Natural killer cell (primary cell): ENCODE measurements at regions not wholly inside any gene's neighbourhood (a gene's known extent, or its start where the extent isn't known, plus 50 kb on each side); places are given as distances from the start of the nearest gene placed in this dataset.

Experiments
- ATAC-seq, 3 donors: fragments of 150-1000 bp in 2 of 3; fragments of 200-7000 bp in 1 of 3; cut with Tn5 transposase; 1 replicate in 1 of 3; 2 replicates in 2 of 3; pipeline ENCODE4 v1.10.0; 2021; ENCODE audit warnings: mild to moderate bottlenecking in 2 of 3, moderate library complexity in 2 of 3
- DNase-seq, 2 donors: peaks; one replicate each; pipeline versions ENCODE4 v3.0.0 to v3.0.0-alpha.2; 2013 to 2021; ENCODE audit warnings: mixed read lengths in 1 of 2
- H3K27ac ChIP-seq: one replicate; pipeline ENCODE4 v1.5.1; 2013; ENCODE audit warnings: mild to moderate bottlenecking, low read length
- H3K27me3 ChIP-seq: one replicate; pipeline ENCODE4 v1.6.1; 2013; ENCODE audit warnings: low read length; ENCODE audit not compliant: control insufficient read depth, insufficient read depth
- H3K36me3 ChIP-seq: one replicate; pipeline ENCODE4 v1.6.1; 2013; ENCODE audit warnings: low read length; ENCODE audit not compliant: control insufficient read depth, insufficient read depth
- H3K4me1 ChIP-seq: one replicate; pipeline ENCODE4 v1.6.1; 2013; ENCODE audit warnings: low read length; ENCODE audit not compliant: control insufficient read depth, insufficient read depth
- H3K4me3 ChIP-seq: one replicate; pipeline ENCODE4 v1.5.1; 2013; ENCODE audit warnings: low read length
- H3K9me3 ChIP-seq: one replicate; pipeline ENCODE4 v1.6.1; 2013; ENCODE audit warnings: low read length; ENCODE audit not compliant: control insufficient read depth, insufficient read depth
- H3K27ac Mint-ChIP-seq, 2 donors: one replicate each; pipeline ENCODE4 v1.8.0; 2022; ENCODE audit warnings: mild to moderate bottlenecking in 2 of 2, mixed read lengths in 2 of 2, moderate library complexity in 1 of 2
- H3K27me3 Mint-ChIP-seq, 2 donors: one replicate each; pipeline ENCODE4 v1.8.0; 2022; ENCODE audit warnings: low read depth in 2 of 2, mixed read lengths in 2 of 2
- H3K36me3 Mint-ChIP-seq: one replicate; pipeline ENCODE4 v1.8.0; 2022; ENCODE audit warnings: mixed read lengths
- H3K4me1 Mint-ChIP-seq, 2 donors: one replicate each; pipeline ENCODE4 v1.8.0; 2022; ENCODE audit warnings: mixed read lengths in 2 of 2
- H3K4me3 Mint-ChIP-seq: one replicate; pipeline ENCODE4 v1.8.0; 2022; ENCODE audit warnings: mild to moderate bottlenecking, moderate library complexity, mixed read lengths
- H3K9me3 Mint-ChIP-seq, 2 donors: one replicate each; pipeline ENCODE4 v1.8.0; 2022; ENCODE audit warnings: mixed read lengths in 2 of 2
- WGBS: methylation state at CpG from one replicate; pipeline ENCODE4 v1.1.7; 2013; ENCODE audit warnings: missing lambda C conversion rate; ENCODE audit not compliant: insufficient coverage; 5-methylcytosine and 5-hydroxymethylcytosine counted together
- intact Hi-C: fragments of 100-400 bp; cut with micrococcal nuclease; formaldehyde crosslinking; loops from one replicate; pipeline ENCODE4 v1.14.2; 2022
- TF ChIP-seq, protein P1 (sequence below): fragments of 200-600 bp; IDR thresholded peaks from one replicate; pipeline ENCODE4 v1.8.0; 2022; ENCODE audit warnings: antibody characterized with exemption

DNA sequence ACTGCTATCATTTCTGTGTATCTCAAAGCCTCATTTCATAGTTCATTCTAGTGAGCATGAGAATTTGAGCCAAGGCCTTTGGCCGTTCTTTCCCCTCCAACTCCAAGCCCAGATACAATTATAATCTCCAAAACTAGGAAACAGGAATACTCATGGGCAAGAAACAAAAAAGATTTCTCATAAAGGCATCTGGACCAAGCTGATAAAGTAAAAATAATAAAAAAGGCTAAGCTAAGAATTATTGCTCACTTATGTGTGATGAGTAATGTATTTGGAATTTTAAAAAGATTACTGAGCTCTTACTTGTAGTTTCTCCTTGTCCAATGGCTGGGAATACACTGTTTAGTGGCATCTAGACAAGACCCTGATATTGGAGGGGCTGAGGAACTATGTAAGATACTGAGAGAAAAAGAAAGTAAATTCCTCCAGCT is 196.4 kb upstream of the POM121L12 start:
- intact Hi-C loops, result no loop called here
- H3K9me3 ChIP-seq, result no peaks in the 10 kb centered on the region
- no peaks in the 10 kb centered on the region for H3K4me1 ChIP-seq
- ATAC-seq, result no peak
- Mint-ChIP-seq H3K36me3 (no peaks in the 10 kb centered on the region), H3K4me1 (no peaks in the 10 kb centered on the region), H3K27me3 (no peaks in the 10 kb centered on the region), H3K27ac (no peak overlapping the region), H3K4me3 (no peak overlapping the region), H3K9me3 (peaks cover 13 to 22% of the 10 kb centered on the region in 2 donors)
- no peak overlapping the region for H3K4me3 ChIP-seq
- WGBS, result 38% methylated on average over 1 of the region's 1 CpG
- DNase-seq, result no peak
- no peaks in the 10 kb centered on the region for H3K36me3 ChIP-seq
- H3K27me3 ChIP-seq, result no peaks in the 10 kb centered on the region
- TF ChIP-seq, protein P1, sequence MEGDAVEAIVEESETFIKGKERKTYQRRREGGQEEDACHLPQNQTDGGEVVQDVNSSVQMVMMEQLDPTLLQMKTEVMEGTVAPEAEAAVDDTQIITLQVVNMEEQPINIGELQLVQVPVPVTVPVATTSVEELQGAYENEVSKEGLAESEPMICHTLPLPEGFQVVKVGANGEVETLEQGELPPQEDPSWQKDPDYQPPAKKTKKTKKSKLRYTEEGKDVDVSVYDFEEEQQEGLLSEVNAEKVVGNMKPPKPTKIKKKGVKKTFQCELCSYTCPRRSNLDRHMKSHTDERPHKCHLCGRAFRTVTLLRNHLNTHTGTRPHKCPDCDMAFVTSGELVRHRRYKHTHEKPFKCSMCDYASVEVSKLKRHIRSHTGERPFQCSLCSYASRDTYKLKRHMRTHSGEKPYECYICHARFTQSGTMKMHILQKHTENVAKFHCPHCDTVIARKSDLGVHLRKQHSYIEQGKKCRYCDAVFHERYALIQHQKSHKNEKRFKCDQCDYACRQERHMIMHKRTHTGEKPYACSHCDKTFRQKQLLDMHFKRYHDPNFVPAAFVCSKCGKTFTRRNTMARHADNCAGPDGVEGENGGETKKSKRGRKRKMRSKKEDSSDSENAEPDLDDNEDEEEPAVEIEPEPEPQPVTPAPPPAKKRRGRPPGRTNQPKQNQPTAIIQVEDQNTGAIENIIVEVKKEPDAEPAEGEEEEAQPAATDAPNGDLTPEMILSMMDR, result no peak
- H3K27ac ChIP-seq, result no peak overlapping the region

DNA sequence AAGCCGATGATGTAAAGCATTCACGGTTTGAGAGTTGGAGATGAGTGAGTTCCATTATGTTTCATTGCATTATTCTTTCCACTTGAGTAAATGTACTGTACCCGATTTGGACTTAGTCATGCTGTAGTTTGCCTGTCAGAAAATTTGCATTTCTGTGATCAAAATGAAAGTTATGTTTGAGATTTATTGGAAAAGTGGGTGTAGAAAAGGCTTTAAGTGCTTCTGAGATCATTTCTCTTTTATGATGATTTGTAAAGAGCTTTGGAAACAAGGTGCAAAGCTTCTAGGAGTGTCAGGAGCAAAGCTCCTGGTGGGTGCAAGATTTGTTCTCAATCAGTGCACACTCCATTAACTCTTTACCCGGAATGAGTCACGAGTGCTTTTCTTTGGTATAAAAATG is 204.1 kb upstream of the POM121L12 start:
- Mint-ChIP-seq H3K27ac (no peak overlapping the region), H3K9me3 (peaks cover 18 to 26% of the 10 kb centered on the region in 2 donors), H3K36me3 (no peaks in the 10 kb centered on the region), H3K4me1 (no peaks in the 10 kb centered on the region), H3K27me3 (no peaks in the 10 kb centered on the region), H3K4me3 (no peak overlapping the region)
- DNase-seq (no peak), ATAC-seq (no peak)
- Histone ChIP-seq H3K27ac (no peak overlapping the region), H3K27me3 (no peaks in the 10 kb centered on the region), H3K36me3 (no peaks in the 10 kb centered on the region), H3K4me3 (no peak overlapping the region), H3K4me1 (no peaks in the 10 kb centered on the region), H3K9me3 (peaks cover 2% of the 10 kb centered on the region)
- TF ChIP-seq, protein P1, result no peak
- intact Hi-C loops, result no loop called here
- WGBS, result 80% methylated on average over 3 of the region's 5 CpGs

DNA sequence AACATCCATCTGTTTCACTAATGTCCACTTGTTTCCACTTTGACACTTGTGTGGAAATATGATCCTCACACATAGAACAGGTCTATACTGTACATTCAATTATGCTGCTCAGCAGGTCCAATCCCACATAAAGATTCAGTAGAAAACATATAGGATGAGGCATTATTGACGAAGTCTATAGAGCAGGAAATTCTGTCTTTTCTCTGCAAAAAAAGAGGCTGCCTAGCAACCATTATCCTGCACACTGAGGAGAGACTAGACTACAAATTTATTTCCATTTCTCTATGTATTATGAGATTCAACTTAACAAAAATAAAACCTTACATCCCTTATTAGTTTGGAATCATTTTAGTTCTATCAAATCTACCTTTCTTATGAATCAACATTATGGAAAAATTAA is 204.6 kb upstream of the POM121L12 start:
- DNase-seq, result no peak
- TF ChIP-seq, protein P1, result no peak
- Histone ChIP-seq H3K4me1 (no peaks in the 10 kb centered on the region), H3K27me3 (no peaks in the 10 kb centered on the region), H3K9me3 (peaks cover 2% of the 10 kb centered on the region), H3K36me3 (no peaks in the 10 kb centered on the region), H3K27ac (no peak overlapping the region), H3K4me3 (no peak overlapping the region)
- peaks cover 18 to 26% of the 10 kb centered on the region in 2 donors for H3K9me3 Mint-ChIP-seq
- 80% methylated on average over 1 of the region's 1 CpG for WGBS
- no peak overlapping the region for H3K4me3 Mint-ChIP-seq
- no peaks in the 10 kb centered on the region for H3K4me1 Mint-ChIP-seq
- intact Hi-C loops, result no loop called here
- H3K36me3 Mint-ChIP-seq, result no peaks in the 10 kb centered on the region
- no peak overlapping the region for H3K27ac Mint-ChIP-seq
- no peaks in the 10 kb centered on the region for H3K27me3 Mint-ChIP-seq
- no peak for ATAC-seq

DNA sequence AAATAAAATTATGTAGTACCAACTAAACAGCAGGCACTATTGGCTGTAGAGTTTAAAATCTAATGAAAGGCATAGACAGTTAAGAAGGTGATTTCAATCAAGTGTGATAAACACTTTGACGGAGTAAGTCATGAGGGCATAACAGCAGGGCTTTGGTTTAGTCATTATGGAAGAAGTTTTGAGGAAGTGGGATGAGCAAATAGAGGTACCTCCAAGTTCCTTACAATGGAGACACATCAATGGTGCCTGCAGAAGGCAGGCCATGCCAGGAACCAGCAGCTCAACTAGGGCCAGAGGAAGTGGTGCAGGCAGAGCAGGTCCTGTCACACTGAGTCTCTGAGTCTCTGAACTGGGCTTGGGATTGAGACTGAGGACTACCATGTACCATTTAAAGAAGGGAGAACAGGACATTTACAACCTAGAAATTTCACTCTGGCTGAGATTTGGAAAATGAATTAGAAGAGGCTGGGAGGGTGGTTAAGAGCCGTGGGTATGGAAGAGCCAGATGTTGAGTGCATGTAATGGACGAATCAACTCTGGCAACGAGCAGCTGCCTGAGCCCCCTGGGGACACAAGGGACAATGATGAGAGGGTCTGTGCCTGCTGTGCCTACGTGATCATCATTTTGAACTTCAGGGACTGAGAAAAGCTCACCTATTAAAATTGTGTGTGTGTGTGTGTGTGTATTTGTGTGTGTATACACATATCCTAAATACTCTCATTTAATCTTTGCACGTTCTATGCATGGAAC is 208.7 kb upstream of the POM121L12 start:
- intact Hi-C loops, result no loop called here
- H3K27me3 ChIP-seq, result no peaks in the 10 kb centered on the region
- peaks cover 26 to 37% of the 10 kb centered on the region in 2 donors for H3K9me3 Mint-ChIP-seq
- WGBS, result 71% methylated on average over 5 of the region's 6 CpGs
- H3K27me3 Mint-ChIP-seq, result no peaks in the 10 kb centered on the region
- H3K27ac Mint-ChIP-seq, result no peak overlapping the region
- no peaks in the 10 kb centered on the region for H3K4me1 ChIP-seq
- no peak overlapping the region for H3K4me3 Mint-ChIP-seq
- peaks cover 16% of the 10 kb centered on the region for H3K9me3 ChIP-seq
- no peaks in the 10 kb centered on the region for H3K4me1 Mint-ChIP-seq
- no peak overlapping the region for H3K27ac ChIP-seq
- H3K36me3 ChIP-seq, result no peaks in the 10 kb centered on the region
- TF ChIP-seq, protein P1, result no peak
- no peak for ATAC-seq
- no peak for DNase-seq
- peaks cover 15% of the 10 kb centered on the region for H3K36me3 Mint-ChIP-seq
- no peak overlapping the region for H3K4me3 ChIP-seq
